KBM-7 (cell line): ENCODE measurements at regions not wholly inside any gene's neighbourhood (a gene's known extent, or its start where the extent isn't known, plus 50 kb on each side); places are given as distances from the start of the nearest gene placed in this dataset.
"Not testable (repeated sequence)": the region's sequence is repeated elsewhere in the genome, so short reads cannot be mapped to it uniquely, and the experiment has no call there.

Source experiments
- DNase-seq: peaks from one replicate; pipeline ENCODE4 v3.0.0-alpha.2; 2015
- in situ Hi-C: fragments of 300-500 bp; cut with MboI; formaldehyde crosslinking; loops from 2 replicates; pipeline ENCODE4 v1.14.3; 2020; ENCODE audit warnings: low sequenced_read_pairs, low pct_unique_long_range_greater_than_20kb, mixed read lengths

DNA sequence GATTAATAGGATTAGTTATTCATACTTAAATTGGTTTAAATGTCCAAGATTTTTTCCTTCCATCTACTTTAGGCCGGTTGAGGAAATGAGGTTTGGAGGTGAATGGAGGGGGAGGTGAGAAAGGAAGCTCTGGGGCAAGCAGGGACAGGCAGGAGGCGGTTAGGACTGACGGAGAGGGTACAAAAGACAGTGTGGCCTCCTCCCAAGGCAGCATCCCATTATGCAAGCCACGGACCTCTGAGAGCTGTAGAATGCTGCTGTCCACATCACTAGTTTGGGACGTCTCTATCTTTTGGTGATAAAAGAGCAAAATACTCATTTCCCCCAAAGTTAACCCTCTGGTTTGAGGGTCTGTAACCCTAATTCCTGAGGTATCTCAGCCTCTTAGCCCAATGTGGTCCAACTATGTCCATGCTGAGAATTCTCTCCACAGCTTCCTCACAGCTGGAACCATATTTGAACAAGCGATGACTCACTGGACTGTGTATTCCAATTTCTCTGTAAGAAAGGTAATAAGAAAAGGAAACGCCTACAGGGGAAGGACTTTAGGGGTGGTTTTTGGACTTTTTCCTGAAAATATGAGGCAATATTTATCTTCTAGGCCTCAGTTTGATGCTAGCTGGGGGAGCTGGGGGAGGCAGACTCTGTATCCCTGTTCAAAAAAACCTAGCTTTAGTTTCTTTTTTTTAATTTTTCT lies 172.2 kb downstream of the TFAP2B start:
- no peak for DNase-seq
- in situ Hi-C loops: no loop called here

GRCh38 chr6:50992232-50992631 lies 173.6 kb downstream of the TFAP2B start:
- DNase-seq: no peak
- in situ Hi-C loops: no loop called here

GRCh38 chr6:50992704-50993625 lies 174.3 kb downstream of the TFAP2B start:
- in situ Hi-C loops: no loop called here
- no peak for DNase-seq

GRCh38 chr6:50993941-50994720 lies 175.5 kb downstream of the TFAP2B start:
- no peak for DNase-seq
- in situ Hi-C loops: no loop called here

- in situ Hi-C loops: no loop called here
- DNase-seq: no peak
These were observed 176.4 kb downstream of the TFAP2B start for GRCh38 chr6:50995036-50995435.

DNA sequence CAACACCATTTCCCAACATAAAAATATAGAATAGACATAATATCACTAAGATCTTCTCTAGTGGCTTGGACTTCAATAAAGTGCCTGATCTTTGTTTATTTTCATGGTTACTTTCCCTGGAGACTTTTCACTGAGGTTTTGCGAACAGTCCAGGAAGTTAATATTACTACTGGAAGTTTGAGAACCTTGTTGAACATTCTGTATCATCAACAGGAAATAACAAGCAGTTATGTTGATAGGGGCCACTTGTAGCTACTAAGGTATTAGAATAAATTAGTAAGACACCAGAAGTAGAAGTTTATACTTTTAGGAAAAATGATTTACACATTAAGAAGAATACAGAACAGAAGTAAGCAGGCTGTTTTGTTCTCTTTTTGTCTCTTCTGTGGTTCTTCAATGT lies 180.2 kb downstream of the TFAP2B start:
- DNase-seq: no peak
- in situ Hi-C loops: no loop called here

DNA sequence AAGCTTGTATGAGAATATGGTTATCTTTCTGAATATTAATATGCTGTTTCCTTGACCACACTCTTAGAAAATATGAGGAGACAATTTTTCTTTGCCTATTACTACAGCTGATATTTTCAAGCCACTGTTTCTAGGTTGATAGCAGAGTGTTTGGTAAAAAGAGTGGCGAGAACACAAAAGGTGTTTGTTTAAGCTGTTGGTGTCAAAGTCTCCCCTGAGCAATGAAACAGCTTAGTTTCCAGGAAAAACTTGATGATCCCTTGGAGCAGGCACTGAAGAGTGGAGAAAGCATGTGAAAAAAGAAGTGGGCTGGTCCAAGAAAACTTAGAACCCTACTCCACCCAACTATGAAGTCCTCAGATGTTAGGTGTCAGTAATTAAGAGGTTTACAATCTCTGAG lies 182.7 kb downstream of the TFAP2B start:
- no peak for DNase-seq
- in situ Hi-C loops: no loop called here

GRCh38 chr6:51004380-51004779 lies 185.7 kb downstream of the TFAP2B start:
- no peak for DNase-seq
- in situ Hi-C loops: no loop called here

- in situ Hi-C loops: no loop called here
- DNase-seq: no peak
These were observed 187.1 kb downstream of the TFAP2B start for GRCh38 chr6:51005779-51006178.

DNA sequence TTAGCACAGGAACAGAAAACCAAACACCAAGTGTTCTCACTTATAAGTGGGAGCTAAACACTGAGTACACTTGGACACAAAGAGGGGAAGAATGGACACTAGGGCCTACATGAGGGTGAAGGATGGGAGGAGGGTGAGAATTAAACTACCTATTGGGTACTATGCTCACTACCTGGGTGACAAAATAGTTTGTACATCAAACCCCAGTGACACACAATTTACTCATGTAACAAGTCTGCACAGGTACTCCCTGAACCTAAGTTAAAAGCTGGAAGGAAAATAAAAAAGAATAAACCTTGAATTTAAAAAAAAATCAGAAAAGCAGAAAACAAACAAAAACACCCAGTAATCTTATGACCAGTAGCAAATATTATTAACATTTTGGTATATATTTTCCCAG lies 188.6 kb downstream of the TFAP2B start:
- DNase-seq: no peak
- in situ Hi-C loops: no loop called here

- in situ Hi-C loops: not testable (repeated sequence)
These were observed 190.0 kb downstream of the TFAP2B start for GRCh38 chr6:51008693-51009092.

GRCh38 chr6:51013376-51013775 lies 194.7 kb downstream of the TFAP2B start:
- in situ Hi-C loops: no loop called here
- DNase-seq: no peak

More at GRCh38 chr6:51008693-51009092, 190.0 kb downstream of the TFAP2B start:
- DNase-seq: not testable (repeated sequence)

DNA sequence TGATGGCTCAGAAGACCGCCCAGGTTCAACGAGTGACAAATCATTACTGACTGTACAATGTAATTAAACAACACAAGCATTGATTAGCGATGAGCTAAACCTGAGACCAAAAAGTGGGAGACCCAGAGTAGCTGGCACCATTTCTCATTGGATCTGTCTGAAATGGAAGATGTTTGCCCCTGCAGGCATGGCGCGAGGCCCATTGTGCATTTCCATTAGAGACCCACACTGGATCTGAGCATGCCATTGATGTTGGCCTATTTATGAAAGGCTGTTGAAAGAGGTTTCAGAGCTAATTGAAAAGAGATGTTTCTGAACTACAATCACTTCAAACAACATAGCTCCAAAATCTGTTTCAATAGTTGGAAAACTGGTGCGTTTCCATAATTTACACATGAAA lies 196.7 kb downstream of the TFAP2B start:
- DNase-seq: no peak
- in situ Hi-C loops: no loop called here

DNA sequence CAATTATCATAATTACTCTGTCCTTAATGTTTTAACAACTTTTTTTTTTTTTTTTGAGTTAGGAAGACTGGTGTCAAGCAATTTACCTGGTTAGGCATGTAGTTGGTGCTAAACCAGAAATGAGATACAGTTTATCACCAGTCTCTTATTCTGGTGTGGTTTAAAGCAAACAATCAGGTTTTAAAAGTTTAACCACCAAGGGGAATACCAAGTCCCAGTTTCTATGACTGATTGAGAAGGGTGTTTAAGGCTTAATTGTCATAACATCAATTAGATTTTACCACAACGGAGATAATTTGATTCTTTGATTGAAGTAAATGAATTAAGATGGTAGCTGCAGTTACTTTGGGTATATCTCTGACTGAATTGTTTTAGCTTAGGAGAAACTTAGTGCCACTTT lies 197.8 kb downstream of the TFAP2B start:
- DNase-seq: no peak
- in situ Hi-C loops: no loop called here

DNA sequence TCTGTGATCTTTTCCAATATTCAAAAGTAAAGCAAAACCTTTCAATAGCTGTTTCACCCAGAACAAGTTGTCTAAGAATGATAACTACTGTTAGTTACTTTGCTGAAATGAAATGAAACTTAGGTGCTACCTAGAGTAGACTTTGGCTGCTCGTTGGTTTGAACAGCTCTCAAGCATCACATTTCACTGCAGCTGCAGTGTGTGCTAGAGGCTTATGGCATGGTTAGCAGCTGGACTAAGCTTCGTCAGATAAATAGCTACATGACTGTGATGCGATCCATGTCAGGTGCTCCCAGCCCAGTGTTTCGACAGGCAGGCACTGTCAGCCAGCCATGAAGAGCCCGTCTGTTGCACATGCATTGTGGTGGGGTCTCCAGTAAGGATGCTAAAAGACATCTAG lies 201.1 kb downstream of the TFAP2B start:
- DNase-seq: no peak
- in situ Hi-C loops: no loop called here

GRCh38 chr6:51021171-51021570 lies 202.5 kb downstream of the TFAP2B start:
- no peak for DNase-seq
- in situ Hi-C loops: no loop called here

- in situ Hi-C loops: no loop called here
- no peak for DNase-seq
These were observed 205.5 kb downstream of the TFAP2B start for GRCh38 chr6:51024126-51024525.

DNA sequence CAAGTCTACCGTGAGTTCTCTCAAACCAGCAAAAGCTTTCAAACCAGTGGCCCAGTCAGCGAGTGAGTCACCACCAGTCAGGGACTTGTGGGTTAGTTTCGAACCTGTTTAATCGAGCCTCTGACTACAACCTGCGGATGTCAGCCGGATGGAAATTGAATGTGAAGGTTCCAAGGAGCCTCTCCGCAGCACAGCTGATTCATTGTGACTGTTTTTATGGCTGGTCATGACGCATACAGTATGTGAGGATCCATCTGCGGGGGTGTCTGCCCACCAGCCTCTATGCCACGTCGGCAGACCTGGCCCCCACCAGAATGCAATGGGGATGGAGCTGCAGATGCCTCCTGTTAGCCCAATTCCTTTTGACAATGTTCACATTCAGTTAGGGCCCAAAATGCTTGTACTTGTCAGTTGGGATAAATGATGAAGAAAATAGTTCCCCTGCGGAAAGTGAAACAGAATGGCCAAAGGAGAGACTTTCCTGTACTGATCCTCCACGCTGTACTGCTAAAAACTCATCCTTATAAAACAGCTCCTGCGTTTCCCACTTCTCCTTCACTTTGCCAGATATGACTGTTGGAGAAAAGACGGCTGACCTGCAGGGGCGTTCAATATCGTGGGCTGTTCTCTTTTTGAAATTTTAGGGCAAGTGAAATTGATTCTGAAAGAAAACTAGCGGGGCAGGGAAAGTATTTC lies 206.6 kb downstream of the TFAP2B start:
- DNase-seq: no peak
- in situ Hi-C loops: no loop called here
